ENCODE measurements at regions not wholly inside any gene's neighbourhood (a gene's known extent, or its start where the extent isn't known, plus 50 kb on each side); places are given as distances from the start of the nearest gene placed in this dataset.

- TF ChIP-seq SP1 (CRISPR knock-in tag; conservative IDR thresholded peaks at IDR 0.05), result no peak
- TF ChIP-seq USF2 (CRISPR knock-in tag; IDR thresholded peaks at IDR 0.05), result no peak
- no peak for TF ChIP-seq ATF3 (CRISPR knock-in tag; conservative IDR thresholded peaks at IDR 0.05)
- TF ChIP-seq TCF7 (CRISPR knock-in tag; IDR thresholded peaks at IDR 0.05; ENCODE audit: low read depth), result no peak
- TF ChIP-seq, protein P1, sequence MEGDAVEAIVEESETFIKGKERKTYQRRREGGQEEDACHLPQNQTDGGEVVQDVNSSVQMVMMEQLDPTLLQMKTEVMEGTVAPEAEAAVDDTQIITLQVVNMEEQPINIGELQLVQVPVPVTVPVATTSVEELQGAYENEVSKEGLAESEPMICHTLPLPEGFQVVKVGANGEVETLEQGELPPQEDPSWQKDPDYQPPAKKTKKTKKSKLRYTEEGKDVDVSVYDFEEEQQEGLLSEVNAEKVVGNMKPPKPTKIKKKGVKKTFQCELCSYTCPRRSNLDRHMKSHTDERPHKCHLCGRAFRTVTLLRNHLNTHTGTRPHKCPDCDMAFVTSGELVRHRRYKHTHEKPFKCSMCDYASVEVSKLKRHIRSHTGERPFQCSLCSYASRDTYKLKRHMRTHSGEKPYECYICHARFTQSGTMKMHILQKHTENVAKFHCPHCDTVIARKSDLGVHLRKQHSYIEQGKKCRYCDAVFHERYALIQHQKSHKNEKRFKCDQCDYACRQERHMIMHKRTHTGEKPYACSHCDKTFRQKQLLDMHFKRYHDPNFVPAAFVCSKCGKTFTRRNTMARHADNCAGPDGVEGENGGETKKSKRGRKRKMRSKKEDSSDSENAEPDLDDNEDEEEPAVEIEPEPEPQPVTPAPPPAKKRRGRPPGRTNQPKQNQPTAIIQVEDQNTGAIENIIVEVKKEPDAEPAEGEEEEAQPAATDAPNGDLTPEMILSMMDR (IDR thresholded peaks at IDR 0.05), result no peak
- TF ChIP-seq RELA (CRISPR knock-in tag; IDR thresholded peaks at IDR 0.05; ENCODE audit: borderline replicate concordance), result no peak
- TF ChIP-seq FOXP1 (CRISPR knock-in tag; IDR thresholded peaks at IDR 0.05; ENCODE audit: borderline replicate concordance), result no peak
- no peak for TF ChIP-seq JUN (CRISPR knock-in tag; IDR thresholded peaks at IDR 0.05)
- TF ChIP-seq FOXJ3 (CRISPR knock-in tag; IDR thresholded peaks at IDR 0.05; ENCODE audit: borderline replicate concordance), result no peak
- TF ChIP-seq ATF1 (CRISPR knock-in tag; IDR thresholded peaks at IDR 0.05), result no peak
- no peak for TF ChIP-seq TEAD4 (CRISPR knock-in tag; IDR thresholded peaks at IDR 0.05)
- TF ChIP-seq MAX (CRISPR knock-in tag; IDR thresholded peaks at IDR 0.05), result no peak
Observed at GRCh38 chr3:178275793-178276192, 260.4 kb upstream of the KCNMB2 start.
